IMR-90 (cell line): ENCODE measurements at regions not wholly inside any gene's neighbourhood (a gene's known extent, or its start where the extent isn't known, plus 50 kb on each side); places are given as distances from the start of the nearest gene placed in this dataset.

ENCODE experiments used
- ATAC-seq: fragments of 200-7000 bp; cut with Tn5 transposase; 2 replicates; pipeline ENCODE4 v1.9.1; 2020; ENCODE audit warnings: low read depth, mild to moderate bottlenecking, moderate library complexity
- BruUV-seq: library from RNA; stranded (reverse); fragments of 400-500 nt; replicated peaks from 2 replicates; lab custom pipeline; 2021; lab: Mats Ljungman, UMichigan
- CTCF ChIA-PET: fragments of 300-600 bp; formaldehyde crosslinking; extraction: SDS; loops from one replicate; lab custom pipeline; 2021; ENCODE audit warnings: antibody characterized with exemption; lab: Yijun Ruan, JAX
- POLR2A ChIA-PET: fragments of 300-600 bp; sonication (Branson Sonifier 250); formaldehyde crosslinking; loops from one replicate; lab custom pipeline; 2022; ENCODE audit warnings: antibody characterized with exemption; ENCODE audit not compliant: unreplicated experiment; lab: Charles Lee
- DNase-seq: peaks from one replicate; pipeline ENCODE4 v3.0.0; 2013
- H2AFZ ChIP-seq: replicated peaks from 2 replicates; pipeline ENCODE3; 2013; ENCODE audit warnings: low read length, mild to moderate bottlenecking; ENCODE audit not compliant: poor library complexity
- H2AK5ac ChIP-seq: 2 replicates; pipeline ENCODE4 v1.6.1; 2013; ENCODE audit warnings: low read depth, low read length, inconsistent platforms
- H2AK9ac ChIP-seq: replicated peaks from 2 replicates; pipeline ENCODE3; 2013; ENCODE audit warnings: mild to moderate bottlenecking, low read depth, low read length, moderate library complexity; ENCODE audit not compliant: poor library complexity
- H2BK120ac ChIP-seq: 2 replicates; pipeline ENCODE4 v1.6.1; 2013; ENCODE audit warnings: low read depth, low read length, inconsistent platforms
- H2BK15ac ChIP-seq: 3 replicates; pipeline ENCODE4 v1.6.1; 2013; ENCODE audit warnings: low read depth, low read length, inconsistent platforms
- H2BK20ac ChIP-seq: 2 replicates; pipeline ENCODE4 v1.6.1; 2013; ENCODE audit warnings: low read depth, mild to moderate bottlenecking, inconsistent platforms, low read length, moderate library complexity
- H2BK5ac ChIP-seq: 2 replicates; pipeline ENCODE4 v1.6.1; 2013; ENCODE audit warnings: mild to moderate bottlenecking, low read depth, low read length, inconsistent platforms; ENCODE audit not compliant: poor library complexity, severe bottlenecking
- H3K14ac ChIP-seq: replicated peaks from 2 replicates; pipeline ENCODE4 v1.6.1; 2013; ENCODE audit warnings: low read depth, low read length, inconsistent platforms
- H3K18ac ChIP-seq: 2 replicates; pipeline ENCODE4 v1.6.1; 2013; ENCODE audit warnings: low read depth, low read length, control low read depth
- H3K23ac ChIP-seq: 2 replicates; pipeline ENCODE4 v1.6.1; 2013; ENCODE audit warnings: low read depth, low read length, inconsistent platforms
- H3K27ac ChIP-seq: 2 replicates; pipeline ENCODE4 v1.5.1; 2013; ENCODE audit warnings: mild to moderate bottlenecking, control low read depth, low read length; ENCODE audit not compliant: insufficient read depth
- H3K27me3 ChIP-seq: 2 replicates; pipeline ENCODE4 v1.6.1; 2013; ENCODE audit warnings: low read length; ENCODE audit not compliant: control insufficient read depth, insufficient read depth
- H3K36me3 ChIP-seq: 2 replicates; pipeline ENCODE4 v1.6.1; 2013; ENCODE audit warnings: low read length, mixed read lengths; ENCODE audit not compliant: control insufficient read depth, insufficient read depth
- H3K4ac ChIP-seq: 2 replicates; pipeline ENCODE4 v1.6.1; 2013; ENCODE audit warnings: low read depth, low read length, inconsistent platforms
- H3K4me1 ChIP-seq: 2 replicates; pipeline ENCODE4 v1.6.1; 2013; ENCODE audit warnings: low read length, mixed read lengths; ENCODE audit not compliant: control insufficient read depth, insufficient read depth
- H3K4me2 ChIP-seq: 2 replicates; pipeline ENCODE4 v1.6.1; 2013; ENCODE audit warnings: low read depth, mild to moderate bottlenecking, control low read depth, low read length, moderate library complexity
- H3K4me3 ChIP-seq: 2 replicates; pipeline ENCODE4 v1.5.1; 2013; ENCODE audit warnings: low read depth, mild to moderate bottlenecking, control low read depth, low read length, moderate library complexity; ENCODE audit not compliant: insufficient read depth
- H3K56ac ChIP-seq: 2 replicates; pipeline ENCODE4 v1.6.1; 2013; ENCODE audit warnings: low read length, inconsistent platforms; ENCODE audit not compliant: insufficient read depth; ENCODE audit errors: extremely low read depth
- H3K79me1 ChIP-seq, 2 experiments: 2 replicates each; pipeline ENCODE4 v1.6.1; 2013; ENCODE audit warnings: low read length in 2 of 2, inconsistent platforms in 1 of 2, low read depth in 1 of 2
- H3K9ac ChIP-seq: 2 replicates; pipeline ENCODE4 v1.6.1; 2013; ENCODE audit warnings: low read depth, low read length, control low read depth
- H3K9me1 ChIP-seq: 2 replicates; pipeline ENCODE4 v1.6.1; 2013; ENCODE audit warnings: low read length, inconsistent platforms; ENCODE audit not compliant: insufficient read depth
- H3K9me3 ChIP-seq: 2 replicates; pipeline ENCODE4 v1.6.1; 2013; ENCODE audit warnings: low read length; ENCODE audit not compliant: control insufficient read depth, insufficient read depth
- H4K20me1 ChIP-seq: 2 replicates; pipeline ENCODE4 v1.6.1; 2013; ENCODE audit warnings: low read length, inconsistent platforms; ENCODE audit not compliant: insufficient read depth
- H4K5ac ChIP-seq: 2 replicates; pipeline ENCODE4 v1.6.1; 2013; ENCODE audit warnings: mild to moderate bottlenecking, low read depth, low read length, control low read depth
- H4K8ac ChIP-seq, 2 experiments: 2 replicates each; pipeline ENCODE4 v1.6.1; 2013; ENCODE audit warnings: low read depth in 2 of 2, low read length in 2 of 2, control low read depth in 1 of 2, inconsistent platforms in 1 of 2
- H4K91ac ChIP-seq: 2 replicates; pipeline ENCODE4 v1.6.1; 2013; ENCODE audit warnings: low read depth, low read length, inconsistent platforms; ENCODE audit not compliant: insufficient read depth
- BHLHE40 ChIP-seq: fragments of 150-350 bp; IDR thresholded peaks from 2 replicates; pipeline ENCODE4 v1.6.1; 2016; ENCODE audit warnings: mild to moderate bottlenecking, low read depth, low read length
- CEBPB ChIP-seq: IDR thresholded peaks from 2 replicates; pipeline ENCODE4 v1.6.1; 2012; ENCODE audit warnings: low read depth, low read length, improper control_type of control experiment
- CHD1 ChIP-seq: IDR thresholded peaks from 2 replicates; pipeline ENCODE4 v1.6.1; 2012; ENCODE audit warnings: low read depth, low read length, improper control_type of control experiment
- RAD21 ChIP-seq: IDR thresholded peaks from 2 replicates; pipeline ENCODE4 v1.6.1; 2012; ENCODE audit warnings: low read length, improper control_type of control experiment
- SMC3 ChIP-seq: fragments of 150-350 bp; IDR thresholded peaks from 2 replicates; pipeline ENCODE4 v1.6.1; 2016; ENCODE audit warnings: low read depth, mild to moderate bottlenecking, antibody characterized with exemption, low read length, moderate library complexity
- WGBS, 2 experiments: methylation state at CpG; one replicate each; pipeline versions ENCODE4 v1.1.5 to v1.1.7; 2013; ENCODE audit warnings: missing lambda C conversion rate in 2 of 2; ENCODE audit not compliant: insufficient read length in 1 of 2; ENCODE audit errors: extremely low coverage in 2 of 2; 5-methylcytosine and 5-hydroxymethylcytosine counted together
- dilution Hi-C: fragments of 300-500 bp; cut with HindIII; formaldehyde crosslinking; loops from one replicate; pipeline ENCODE4 v1.14.3; 2018; ENCODE audit warnings: low sequenced_read_pairs; ENCODE audit not compliant: unreplicated experiment
- in situ Hi-C: fragments of 300-500 bp; cut with MboI; formaldehyde crosslinking; loops from 3 replicates; pipeline ENCODE4 v1.14.3; 2019; ENCODE audit warnings: low sequenced_read_pairs, inconsistent platforms, mixed read lengths
- intact Hi-C: fragments of 100-400 bp; cut with micrococcal nuclease; formaldehyde crosslinking; loops from 2 replicates; pipeline ENCODE4 v1.10.0; 2022

DNA sequence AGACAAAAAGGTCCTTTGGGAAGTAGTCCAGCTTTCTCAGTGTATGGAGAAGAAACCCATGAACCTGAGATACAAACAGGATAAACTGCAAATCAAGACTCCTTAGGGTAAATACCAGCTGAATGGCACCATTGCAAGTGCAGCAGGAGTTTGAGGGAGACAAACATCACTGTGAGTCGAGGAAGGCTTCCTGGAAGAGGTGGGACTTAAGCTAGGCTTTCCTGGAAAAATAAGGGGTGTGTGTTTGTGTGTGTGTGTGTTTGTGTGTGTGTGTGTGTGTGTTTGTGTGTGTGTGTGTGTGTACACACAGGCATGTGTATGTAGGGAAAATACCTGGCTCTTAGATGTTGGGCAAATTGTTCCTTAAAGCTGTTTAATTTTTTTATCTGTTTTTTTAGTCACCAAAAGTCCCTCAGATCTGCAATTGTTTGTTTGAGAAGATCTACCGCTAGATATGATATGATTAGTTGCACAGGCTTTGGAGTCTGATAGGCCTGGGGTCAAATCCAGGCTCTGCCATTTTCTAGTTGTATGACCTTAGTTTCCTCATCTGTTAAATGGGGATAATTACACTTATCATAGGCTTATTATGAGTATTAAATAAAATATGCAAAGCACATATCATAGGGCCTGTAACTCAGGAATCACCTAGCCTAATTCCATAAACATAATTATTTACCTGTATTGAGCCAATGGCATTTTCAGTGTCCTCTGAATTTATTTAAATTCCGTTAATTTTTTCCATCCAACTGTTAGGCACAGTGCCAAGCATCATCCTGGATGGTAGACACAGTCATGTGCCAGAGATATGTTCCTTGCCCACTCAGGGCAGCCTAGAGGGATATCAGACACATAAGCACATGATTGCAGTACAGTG lies 85.6 kb upstream of the EED start:
- Histone ChIP-seq H3K18ac (no peak overlapping the region), H3K4me2 (no peak overlapping the region), H4K8ac (no peak overlapping the region), H3K9me3 (no peaks in the 10 kb centered on the region), H2AFZ (no peak overlapping the region), H3K9me1 (peaks cover 6% of the 10 kb centered on the region; the same call in 1 of the 2 replicates), H3K4ac (no peak overlapping the region), H2BK5ac (no peak overlapping the region), H2BK20ac (no peak overlapping the region), H3K36me3 (no peaks in the 10 kb centered on the region), H3K79me1 (no peaks in the 10 kb centered on the region; a peak in 1 of 4 replicates), H2BK120ac (no peak overlapping the region), H2BK15ac (peak overlapping the region; percentile 23; the same call in 1 of the 3 replicates), H3K56ac (no peak overlapping the region), H4K5ac (no peak overlapping the region), H4K91ac (no peak overlapping the region), H3K23ac (no peak overlapping the region), H3K27me3 (no peaks in the 10 kb centered on the region), H3K9ac (no peak overlapping the region), H3K4me3 (no peak overlapping the region), H2AK9ac (no peak overlapping the region), H3K27ac (no peak overlapping the region), H4K20me1 (no peaks in the 10 kb centered on the region), H3K14ac (no peak overlapping the region), H3K4me1 (peaks cover 22% of the 10 kb centered on the region), H2AK5ac (peak overlapping the region; percentile 40; the same call in 1 of the 2 replicates)
- in situ Hi-C loops, result no loop called here
- ChIA-PET CTCF (no interaction called here), POLR2A (no interaction called here)
- intact Hi-C loops, result no loop called here
- no TSS peak for BruUV-seq
- 100% methylated on average over 1 of the region's 3 CpGs; no CpG with 5 or more reads in 1 of the 2 experiments for WGBS, 2 experiments
- DNase-seq, result no peak
- dilution Hi-C loops, result no loop called here
- TF ChIP-seq RAD21 (no peak), SMC3 (no peak), BHLHE40 (no peak), CHD1 (no peak), CEBPB (no peak)
- ATAC-seq, result no peak
